ENCODE measurements at regions not wholly inside any gene's neighbourhood (a gene's known extent, or its start where the extent isn't known, plus 50 kb on each side); places are given as distances from the start of the nearest gene placed in this dataset.

DNA sequence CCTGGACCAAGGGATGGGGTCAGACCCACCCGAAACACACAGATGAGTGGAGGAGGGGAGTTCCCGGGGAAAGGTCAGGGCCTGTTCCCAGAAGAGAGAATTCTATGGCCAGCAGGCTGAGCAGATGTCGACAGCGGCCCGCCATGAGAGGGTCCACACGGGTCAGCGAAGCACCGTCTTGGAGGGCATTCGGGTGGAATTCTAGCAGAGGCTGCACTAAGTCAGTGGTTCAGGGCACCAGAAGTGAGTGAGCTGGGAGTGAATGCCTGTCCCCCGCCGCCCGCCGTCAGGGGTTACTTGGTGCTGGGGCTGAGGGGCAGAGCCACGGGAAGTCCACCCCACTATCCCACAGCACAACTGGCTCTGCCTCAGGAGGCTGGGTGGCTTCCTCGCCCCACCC lies 96.2 kb upstream of the VSTM2B start:
- TF ChIP-seq, protein P1, sequence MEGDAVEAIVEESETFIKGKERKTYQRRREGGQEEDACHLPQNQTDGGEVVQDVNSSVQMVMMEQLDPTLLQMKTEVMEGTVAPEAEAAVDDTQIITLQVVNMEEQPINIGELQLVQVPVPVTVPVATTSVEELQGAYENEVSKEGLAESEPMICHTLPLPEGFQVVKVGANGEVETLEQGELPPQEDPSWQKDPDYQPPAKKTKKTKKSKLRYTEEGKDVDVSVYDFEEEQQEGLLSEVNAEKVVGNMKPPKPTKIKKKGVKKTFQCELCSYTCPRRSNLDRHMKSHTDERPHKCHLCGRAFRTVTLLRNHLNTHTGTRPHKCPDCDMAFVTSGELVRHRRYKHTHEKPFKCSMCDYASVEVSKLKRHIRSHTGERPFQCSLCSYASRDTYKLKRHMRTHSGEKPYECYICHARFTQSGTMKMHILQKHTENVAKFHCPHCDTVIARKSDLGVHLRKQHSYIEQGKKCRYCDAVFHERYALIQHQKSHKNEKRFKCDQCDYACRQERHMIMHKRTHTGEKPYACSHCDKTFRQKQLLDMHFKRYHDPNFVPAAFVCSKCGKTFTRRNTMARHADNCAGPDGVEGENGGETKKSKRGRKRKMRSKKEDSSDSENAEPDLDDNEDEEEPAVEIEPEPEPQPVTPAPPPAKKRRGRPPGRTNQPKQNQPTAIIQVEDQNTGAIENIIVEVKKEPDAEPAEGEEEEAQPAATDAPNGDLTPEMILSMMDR (IDR thresholded peaks at IDR 0.05; ENCODE audit: low read depth, low read length) = no peak
- no peak for DNase-seq (ENCODE audit: low read depth, low spot score)
- H3K4me3 ChIP-seq (ENCODE audit: low read depth, low read length) = no peak overlapping the region
- in situ Hi-C loops (cut with HindIII; ENCODE audit: low sequenced_read_pairs) = no loop called here

DNA sequence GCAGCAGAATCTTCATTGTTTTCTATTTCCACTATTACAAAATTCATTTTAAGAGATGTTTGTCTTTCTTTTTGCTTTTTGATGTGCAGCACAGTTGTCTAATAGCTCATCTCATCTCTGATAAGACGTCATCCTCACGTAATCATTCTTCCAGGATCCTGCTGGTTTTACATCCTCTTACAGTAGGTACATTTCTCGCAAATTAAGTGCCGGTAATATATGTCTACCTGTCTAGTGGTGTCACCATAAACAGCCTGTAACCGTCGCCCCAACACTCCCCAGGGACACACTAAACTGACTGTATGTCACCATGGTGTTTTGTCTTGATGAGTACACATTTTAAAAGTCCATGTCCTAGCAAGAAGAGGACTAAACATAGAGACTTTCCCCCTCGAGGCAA lies 94.5 kb upstream of the VSTM2B start:
- in situ Hi-C loops (cut with HindIII; ENCODE audit: low sequenced_read_pairs) = no loop called here
- TF ChIP-seq, protein P1 (IDR thresholded peaks at IDR 0.05; ENCODE audit: low read depth, low read length) = no peak
- no peak for DNase-seq (ENCODE audit: low read depth, low spot score)
- H3K4me3 ChIP-seq (ENCODE audit: low read depth, low read length) = no peak overlapping the region

DNA sequence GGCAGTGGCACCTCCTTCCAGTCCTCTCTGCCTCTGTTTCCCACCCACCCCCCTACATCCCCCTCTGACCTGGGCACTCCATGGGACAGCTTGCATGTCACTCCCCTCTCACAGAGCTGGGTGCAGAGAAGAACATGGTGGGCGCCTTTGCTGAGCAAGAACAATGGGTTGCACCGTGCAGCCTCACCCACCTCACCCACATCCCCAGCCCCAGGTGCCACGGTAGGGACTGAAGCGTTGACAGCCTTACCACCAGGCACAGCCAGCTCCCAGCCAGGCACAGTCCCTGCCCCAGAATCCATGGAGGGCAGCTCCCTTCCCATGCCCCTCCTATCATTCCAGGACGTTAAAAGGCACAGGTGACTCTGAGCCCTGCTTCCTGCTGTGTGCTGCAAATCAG lies 93.1 kb upstream of the VSTM2B start:
- TF ChIP-seq, protein P1 (IDR thresholded peaks at IDR 0.05; ENCODE audit: low read depth, low read length) = no peak
- no peak for DNase-seq (ENCODE audit: low read depth, low spot score)
- in situ Hi-C loops (cut with HindIII; ENCODE audit: low sequenced_read_pairs) = no loop called here
- H3K4me3 ChIP-seq (ENCODE audit: low read depth, low read length) = no peak overlapping the region

DNA sequence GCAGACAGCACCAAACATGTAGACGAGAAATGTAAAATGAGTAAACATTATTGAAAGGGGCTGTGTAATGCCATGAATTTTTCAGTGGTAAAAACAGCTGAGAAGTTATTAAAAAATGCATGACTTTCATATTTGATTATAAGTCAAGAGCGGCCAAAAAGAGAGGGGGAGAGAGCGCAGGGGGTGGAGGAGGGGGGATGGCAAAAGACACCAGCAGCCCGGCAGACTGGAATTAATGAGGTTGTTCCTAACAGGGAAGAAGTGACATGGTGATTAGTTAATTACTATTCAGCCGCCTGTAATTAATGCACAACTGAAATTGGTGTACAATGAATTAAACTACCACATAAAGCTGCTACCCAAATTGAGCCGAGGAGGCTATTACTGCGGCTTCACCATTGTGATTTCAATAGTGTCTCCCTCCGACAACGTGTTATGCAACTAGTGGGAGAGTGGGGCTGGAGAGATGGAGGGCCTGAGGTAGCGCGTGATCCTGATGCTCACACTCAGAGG lies 89.1 kb upstream of the VSTM2B start:
- no peak for DNase-seq (ENCODE audit: low read depth, low spot score)
- no peak overlapping the region for H3K4me3 ChIP-seq (ENCODE audit: low read depth, low read length)
- in situ Hi-C loops (cut with HindIII; ENCODE audit: low sequenced_read_pairs) = no loop called here
- TF ChIP-seq, protein P1 (IDR thresholded peaks at IDR 0.05; ENCODE audit: low read depth, low read length) = no peak

DNA sequence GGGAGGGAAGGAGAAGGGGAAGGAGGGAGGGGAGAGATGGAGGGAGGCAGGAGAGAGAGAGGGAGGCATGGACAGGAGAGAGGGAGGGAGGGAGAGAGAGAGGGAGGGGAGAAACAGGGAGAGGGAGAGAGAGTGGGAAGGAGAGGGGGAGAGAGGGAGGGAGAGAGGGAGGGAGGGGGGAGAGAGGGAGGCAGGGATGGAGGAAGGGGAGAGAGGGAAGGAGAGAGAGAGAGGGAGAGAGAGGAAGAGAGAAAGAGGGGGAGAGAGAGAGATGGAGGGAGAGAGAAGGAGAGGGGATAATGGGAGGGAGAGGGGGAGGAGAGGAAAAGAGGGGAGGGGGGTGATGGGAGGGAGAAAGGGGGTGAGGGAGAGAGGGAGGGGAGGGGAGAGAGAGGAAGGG lies 86.8 kb upstream of the VSTM2B start:
- in situ Hi-C loops (cut with HindIII; ENCODE audit: low sequenced_read_pairs) = no loop called here
- TF ChIP-seq, protein P1 (IDR thresholded peaks at IDR 0.05; ENCODE audit: low read depth, low read length) = no peak

DNA sequence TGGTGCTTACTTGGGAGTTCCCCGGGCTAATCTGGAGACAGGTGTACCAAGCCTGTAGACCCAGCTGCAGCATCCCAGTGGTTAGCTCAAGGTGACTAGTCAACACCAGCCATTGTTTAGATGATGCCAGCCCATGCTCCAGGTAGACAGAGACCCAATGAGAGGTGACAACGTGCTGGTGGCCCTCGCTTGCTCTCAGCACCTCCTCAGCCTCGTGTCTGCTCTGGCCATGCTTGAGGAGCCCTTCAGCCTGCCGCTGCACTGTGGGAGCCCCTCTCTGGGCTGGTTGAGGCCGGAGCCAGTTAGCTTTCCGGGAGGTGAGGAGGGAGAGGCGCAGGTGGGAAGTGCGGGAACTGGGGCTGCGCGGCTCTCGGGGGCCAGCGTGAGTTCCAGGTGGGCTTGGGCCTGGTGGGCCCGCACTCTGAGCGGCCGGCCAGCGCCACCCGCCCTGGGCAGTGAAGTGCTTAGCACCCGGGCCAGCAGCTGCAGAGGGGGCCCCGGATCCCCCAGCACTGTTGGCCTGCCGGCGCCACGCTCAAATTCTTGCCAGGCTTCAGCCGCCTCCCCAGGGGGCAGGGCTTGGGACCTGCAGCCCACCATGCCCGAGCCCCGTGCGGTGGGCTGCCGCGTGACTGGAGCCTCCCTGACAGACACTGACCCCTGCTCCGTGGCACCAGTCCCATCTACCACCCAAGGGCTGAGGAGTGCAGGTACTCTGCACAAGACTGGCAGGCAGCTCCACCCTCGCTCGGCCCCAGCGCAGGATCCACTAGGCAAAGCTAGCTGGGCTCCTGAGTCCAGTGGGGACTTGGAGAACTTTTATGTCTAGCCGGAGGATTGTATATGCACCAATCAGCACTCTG lies 85.9 kb upstream of the VSTM2B start:
- TF ChIP-seq, protein P1 (IDR thresholded peaks at IDR 0.05; ENCODE audit: low read depth, low read length) = no peak
- in situ Hi-C loops (cut with HindIII; ENCODE audit: low sequenced_read_pairs) = no loop called here
- DNase-seq (ENCODE audit: low read depth, low spot score) = no peak
- H3K4me3 ChIP-seq (ENCODE audit: low read depth, low read length) = no peak overlapping the region

More for the DNA sequence above, 86.8 kb upstream of the VSTM2B start:
- DNase-seq (ENCODE audit: low read depth, low spot score) = no peak
- no peak overlapping the region for H3K4me3 ChIP-seq (ENCODE audit: low read depth, low read length)

Data from astrocyte of the spinal cord (primary cell).